Heart left ventricle (tissue), 16 donors: ENCODE measurements at regions not wholly inside any gene's neighbourhood (a gene's known extent, or its start where the extent isn't known, plus 50 kb on each side); places are given as distances from the start of the nearest gene placed in this dataset.

Experiments
- ATAC-seq, 4 donors: fragments of 200-7000 bp; cut with Tn5 transposase; one replicate each; pipeline ENCODE4 v1.9.1; 2020 to 2022; ENCODE audit warnings: moderate library complexity in 4 of 4, mild to moderate bottlenecking in 3 of 4, moderate number of reproducible peaks in 1 of 4
- DNase-seq, 5 donors: peaks; one replicate each; pipeline ENCODE4 v3.0.0-alpha.2; 2020
- H3K27ac ChIP-seq, 12 donors: fragments of 200-600 bp; sonication (generic) in 4 of 12; one replicate each; pipeline versions ENCODE4 v1.5.0 to v1.8.0; 2016 to 2022; ENCODE audit warnings: mild to moderate bottlenecking in 2 of 12
- H3K27me3 ChIP-seq, 9 donors: fragments of 200-600 bp; sonication (generic) in 2 of 9; one replicate each; pipeline versions ENCODE4 v1.5.1 to v1.8.0; 2016 to 2022; ENCODE audit warnings: mild to moderate bottlenecking in 3 of 9
- H3K36me3 ChIP-seq, 9 donors: fragments of 200-600 bp; sonication (generic) in 2 of 9; one replicate each; pipeline versions ENCODE4 v1.5.0 to v1.8.0; 2018 to 2022; ENCODE audit warnings: mild to moderate bottlenecking in 2 of 9
- H3K4me1 ChIP-seq, 12 donors: fragments of 200-600 bp; sonication (generic) in 4 of 12; one replicate each; pipeline versions ENCODE4 v1.5.0 to v1.8.0; 2016 to 2022; ENCODE audit warnings: mild to moderate bottlenecking in 3 of 12
- H3K4me3 ChIP-seq, 12 donors: fragments of 200-600 bp; sonication (generic) in 4 of 12; one replicate each; pipeline versions ENCODE4 v1.5.0 to v1.8.0; 2017 to 2022; ENCODE audit warnings: mild to moderate bottlenecking in 9 of 12, moderate library complexity in 4 of 12
- H3K9me3 ChIP-seq, 12 donors: fragments of 200-600 bp; sonication (generic) in 4 of 12; one replicate each; pipeline versions ENCODE4 v1.5.0 to v1.8.0; 2016 to 2022; ENCODE audit warnings: mild to moderate bottlenecking in 1 of 12
- POLR2A ChIP-seq, 2 donors: fragments of 450-650 bp; IDR thresholded peaks; one replicate each; pipeline ENCODE4 v1.6.1; 2017; ENCODE audit warnings: antibody characterized with exemption in 2 of 2, mild to moderate bottlenecking in 2 of 2, moderate library complexity in 2 of 2
- WGBS, 4 donors: extraction: QIAGEN DNeasy Blood & Tissue Kit in 2 of 4; methylation state at CpG; one replicate each; pipeline versions ENCODE4 v1.1.5 to v1.1.7; 2013 to 2018; 5-methylcytosine and 5-hydroxymethylcytosine counted together
- intact Hi-C, 10 donors: fragments of 100-400 bp; cut with DNase I; formaldehyde crosslinking; loops; one replicate each; pipeline versions ENCODE4 v1.11.1 to v1.14.2; 2022
- TF ChIP-seq, protein P1 (sequence below), 12 donors: fragments of 200-600 bp; sonication (generic) in 4 of 12; IDR thresholded peaks; one replicate each; pipeline versions ENCODE4 v1.5.0 to v1.8.0; 2018 to 2022; ENCODE audit warnings: antibody characterized with exemption in 12 of 12, mild to moderate bottlenecking in 5 of 12
- donor health status: ischemic (EF 13 %, LVEDD 7.1; RV severe dilation, severe dysfunction).
- donor health status: healthy with polysubstance abuse.
- donor health status: DM: no; HTN: yes; CAD: no.
- donor health status: DM: no; HTN: no; CAD: no.
- donor health status: ischemic (EF 25% LVEDD 6.9; RV normal size, moderate dysfunction).
- donor health status: ischemic (EF 25% LVEDD 5.7; RV mildly dilated, moderate dysfunction).
- donor health status: healthy.
- donor health status: DM: yes; HTN: yes; CAD: no.
- donor health status: ischemic (EF 35%, LVEDD 5.7; RV mildly dilated, moderate dysfunction).
- donor health status: nonischemic (EF 11% LVEDD 7.7; RV severe dilation, severe dysfunction).
- donor health status: DM: yes; HTN: yes; CAD: no.
- donor health status: PGD.
- donor health status: ischemic (EF 29% LVEDD 5.4; RV normal size, mild dysfunction).
- donor health status: nonischemic (EF 23%, LVEDD 6.1; RV moderate dilation, normal function).

DNA sequence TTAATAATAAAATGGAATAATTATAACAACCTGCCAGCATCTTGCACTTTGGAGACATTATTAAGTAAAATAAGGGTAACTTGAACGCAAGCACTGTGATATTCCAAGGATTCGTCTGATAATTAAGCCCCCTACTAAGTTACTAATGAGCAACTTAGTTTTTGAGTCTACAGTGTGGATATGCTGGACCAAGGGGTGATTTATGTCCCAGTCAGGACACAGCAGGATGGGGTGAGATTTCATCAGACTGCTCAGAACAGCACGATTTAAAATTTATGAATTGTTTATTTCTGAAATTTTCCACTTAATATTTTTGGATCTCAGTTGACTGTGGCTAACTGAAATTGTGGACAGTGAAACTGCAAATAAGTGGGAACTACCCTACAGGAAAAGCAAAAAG is 182.8 kb upstream of the PHF14 start:
- TF ChIP-seq, protein P1, sequence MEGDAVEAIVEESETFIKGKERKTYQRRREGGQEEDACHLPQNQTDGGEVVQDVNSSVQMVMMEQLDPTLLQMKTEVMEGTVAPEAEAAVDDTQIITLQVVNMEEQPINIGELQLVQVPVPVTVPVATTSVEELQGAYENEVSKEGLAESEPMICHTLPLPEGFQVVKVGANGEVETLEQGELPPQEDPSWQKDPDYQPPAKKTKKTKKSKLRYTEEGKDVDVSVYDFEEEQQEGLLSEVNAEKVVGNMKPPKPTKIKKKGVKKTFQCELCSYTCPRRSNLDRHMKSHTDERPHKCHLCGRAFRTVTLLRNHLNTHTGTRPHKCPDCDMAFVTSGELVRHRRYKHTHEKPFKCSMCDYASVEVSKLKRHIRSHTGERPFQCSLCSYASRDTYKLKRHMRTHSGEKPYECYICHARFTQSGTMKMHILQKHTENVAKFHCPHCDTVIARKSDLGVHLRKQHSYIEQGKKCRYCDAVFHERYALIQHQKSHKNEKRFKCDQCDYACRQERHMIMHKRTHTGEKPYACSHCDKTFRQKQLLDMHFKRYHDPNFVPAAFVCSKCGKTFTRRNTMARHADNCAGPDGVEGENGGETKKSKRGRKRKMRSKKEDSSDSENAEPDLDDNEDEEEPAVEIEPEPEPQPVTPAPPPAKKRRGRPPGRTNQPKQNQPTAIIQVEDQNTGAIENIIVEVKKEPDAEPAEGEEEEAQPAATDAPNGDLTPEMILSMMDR (IDR thresholded peaks at IDR 0.05), result no peak
- no peak for TF ChIP-seq POLR2A (IDR thresholded peaks at IDR 0.05)
- Histone ChIP-seq H3K9me3 (peaks cover 0 to 3% (median 0%) of the 10 kb centered on the region in 12 donors), H3K36me3 (no peaks in the 10 kb centered on the region), H3K4me3 (no peak overlapping the region), H3K27ac (no peak overlapping the region), H3K4me1 (no peaks in the 10 kb centered on the region), H3K27me3 (no peaks in the 10 kb centered on the region)
- ATAC-seq (no peak), DNase-seq (no peak)
- intact Hi-C loops, result no loop called here
- 65 to 83% (median 80%) methylated on average over 3 of the region's 3 CpGs for WGBS, 4 donors

DNA sequence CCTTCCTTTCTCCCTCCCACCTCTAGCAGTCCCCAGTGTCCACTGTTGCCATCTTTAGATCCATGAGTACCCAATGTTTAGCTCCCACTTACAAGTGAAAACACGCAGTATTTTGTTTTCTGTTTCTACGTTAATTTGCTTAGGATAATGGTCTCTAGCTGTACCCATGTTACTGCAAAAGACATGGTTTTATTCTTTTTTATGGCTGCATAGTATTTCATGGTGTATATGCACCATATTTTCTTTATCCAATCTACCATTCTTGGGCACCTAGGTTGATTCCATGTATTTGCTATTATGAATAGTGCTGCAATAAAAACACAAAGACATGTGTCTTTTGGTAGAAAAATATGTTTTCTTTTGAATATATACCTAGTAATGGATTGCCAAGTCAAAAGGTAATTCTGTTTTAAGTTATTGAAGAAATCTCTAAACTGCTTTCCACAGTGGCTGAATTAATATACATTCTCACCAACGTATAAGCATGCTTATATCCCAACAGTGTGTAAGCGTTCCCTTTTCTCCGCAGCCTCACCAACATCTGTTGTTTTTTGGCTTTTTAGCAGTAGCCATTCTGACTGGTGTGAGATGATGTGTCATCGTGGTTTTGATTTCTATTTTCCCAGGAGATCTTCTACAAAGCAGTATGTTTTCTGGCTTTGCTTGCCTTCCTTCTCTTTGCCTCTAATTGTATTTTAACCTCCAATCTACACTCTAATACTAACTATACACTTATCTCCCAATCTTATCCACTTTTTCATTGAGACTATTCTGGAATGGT is 179.5 kb upstream of the PHF14 start:
- Histone ChIP-seq H3K4me3 (no peak overlapping the region), H3K27ac (no peak overlapping the region), H3K36me3 (no peaks in the 10 kb centered on the region), H3K9me3 (peaks cover 0 to 3% (median 0%) of the 10 kb centered on the region in 12 donors), H3K4me1 (no peaks in the 10 kb centered on the region), H3K27me3 (no peaks in the 10 kb centered on the region)
- intact Hi-C loops, result no loop called here
- WGBS, 4 donors, result 73 to 91% (median 74%) methylated on average over 6 of the region's 6 CpGs
- no peak for TF ChIP-seq POLR2A (IDR thresholded peaks at IDR 0.05)
- TF ChIP-seq, protein P1 (IDR thresholded peaks at IDR 0.05), result no peak
- DNase-seq (no peak), ATAC-seq (no peak)

DNA sequence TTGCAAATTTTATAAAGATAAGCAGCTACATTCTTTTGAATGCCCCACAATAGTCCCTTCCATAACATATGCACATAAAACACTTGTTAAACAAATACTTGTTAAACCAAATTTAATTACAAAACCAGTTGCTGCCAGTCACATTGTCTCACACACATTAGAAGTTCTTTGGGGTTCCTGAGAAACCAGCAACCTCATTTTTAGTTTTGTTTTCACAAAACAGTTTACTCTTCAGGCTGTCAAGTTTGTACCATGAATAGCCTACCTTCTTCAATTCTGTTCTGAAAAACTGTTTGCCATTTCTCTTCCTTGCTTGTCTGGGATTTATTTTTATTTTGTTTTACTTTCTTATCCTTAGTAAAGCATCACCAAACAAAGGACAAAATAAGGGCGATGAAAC is 176.5 kb upstream of the PHF14 start:
- intact Hi-C loops, result no loop called here
- ATAC-seq (no peak), DNase-seq (no peak)
- H3K27ac ChIP-seq, result no peak overlapping the region
- no peaks in the 10 kb centered on the region for H3K4me1 ChIP-seq
- 86 to 90% (median 87%) methylated on average over 1 of the region's 1 CpG for WGBS, 4 donors
- TF ChIP-seq POLR2A (IDR thresholded peaks at IDR 0.05), result no peak
- TF ChIP-seq, protein P1 (IDR thresholded peaks at IDR 0.05), result no peak
- no peaks in the 10 kb centered on the region for H3K27me3 ChIP-seq
- H3K4me3 ChIP-seq, result no peak overlapping the region
- H3K9me3 ChIP-seq, result peaks cover 0 to 3% (median 0%) of the 10 kb centered on the region in 12 donors
- no peaks in the 10 kb centered on the region for H3K36me3 ChIP-seq

DNA sequence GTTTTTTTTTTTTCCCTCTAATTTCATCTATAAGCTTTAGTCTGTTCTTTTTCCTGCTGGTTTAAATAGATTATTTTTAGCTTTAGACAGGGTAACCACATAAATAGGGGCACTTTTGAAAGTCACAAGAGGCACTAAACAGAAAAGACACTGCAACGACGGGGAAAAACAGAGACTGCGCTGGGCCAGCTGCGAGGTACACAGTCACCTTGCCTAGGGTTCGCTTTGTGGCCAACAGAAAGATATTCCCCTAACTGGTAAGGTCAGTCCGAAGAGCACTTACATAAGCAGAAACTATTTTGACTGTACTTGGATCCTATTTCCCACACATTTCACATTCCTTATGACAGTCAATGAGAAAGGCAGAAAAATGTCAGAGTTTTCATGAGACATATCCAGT is 175.6 kb upstream of the PHF14 start:
- H3K4me3 ChIP-seq, result no peak overlapping the region
- intact Hi-C loops, result no loop called here

More for the DNA sequence above, 175.6 kb upstream of the PHF14 start:
- no peak overlapping the region for H3K27ac ChIP-seq
- H3K27me3 ChIP-seq, result no peaks in the 10 kb centered on the region
- DNase-seq, result no peak
- TF ChIP-seq, protein P1 (IDR thresholded peaks at IDR 0.05), result no peak
- TF ChIP-seq POLR2A (IDR thresholded peaks at IDR 0.05), result no peak
- no peaks in the 10 kb centered on the region for H3K4me1 ChIP-seq
- peaks cover 0 to 3% (median 0%) of the 10 kb centered on the region in 12 donors for H3K9me3 ChIP-seq
- WGBS, 4 donors, result 81 to 87% (median 85%) methylated on average over 6 of the region's 6 CpGs
- no peak for ATAC-seq
- H3K36me3 ChIP-seq, result no peaks in the 10 kb centered on the region
